ENCODE measurements at regions not wholly inside any gene's neighbourhood (a gene's known extent, or its start where the extent isn't known, plus 50 kb on each side); places are given as distances from the start of the nearest gene placed in this dataset.

- no peak overlapping the region for H3K4me3 ChIP-seq
- no peak for DNase-seq
These were observed 150.8 kb downstream of the EDN1 start for GRCh38 chr6:12440981-12441380.

GRCh38 chr6:12442455-12442854, 152.3 kb downstream of the EDN1 start:
- Histone ChIP-seq H3K36me3 (ENCODE audit: low read depth) (no peaks in the 10 kb centered on the region), H3K4me3 (no peak overlapping the region), H3K4me1 (ENCODE audit: low read depth) (no peaks in the 10 kb centered on the region), H3K9me3 (no peaks in the 10 kb centered on the region)
- ATAC-seq (no peak), DNase-seq (no peak)
- intact Hi-C loops (cut with DNase I, micrococcal nuclease), result no loop called here
- no peak for TF ChIP-seq CTCF (IDR thresholded peaks at IDR 0.05)

More at GRCh38 chr6:12440981-12441380, 150.8 kb downstream of the EDN1 start:
- H3K4me1 ChIP-seq (ENCODE audit: low read depth), result no peaks in the 10 kb centered on the region
- no peaks in the 10 kb centered on the region for H3K36me3 ChIP-seq (ENCODE audit: low read depth)
- intact Hi-C loops (cut with DNase I, micrococcal nuclease), result no loop called here
- no peak for TF ChIP-seq CTCF (IDR thresholded peaks at IDR 0.05)
- ATAC-seq, result no peak
- no peaks in the 10 kb centered on the region for H3K9me3 ChIP-seq

GRCh38 chr6:12446394-12446793, 156.2 kb downstream of the EDN1 start:
- H3K9me3 ChIP-seq, result no peaks in the 10 kb centered on the region
- H3K4me3 ChIP-seq, result no peak overlapping the region
- intact Hi-C loops (cut with DNase I, micrococcal nuclease), result no loop called here
- H3K4me1 ChIP-seq (ENCODE audit: low read depth), result no peaks in the 10 kb centered on the region
- no peaks in the 10 kb centered on the region for H3K36me3 ChIP-seq (ENCODE audit: low read depth)
- DNase-seq (no peak), ATAC-seq (no peak)
- no peak for TF ChIP-seq CTCF (IDR thresholded peaks at IDR 0.05)

GRCh38 chr6:12449447-12449846, 159.3 kb downstream of the EDN1 start:
- no peaks in the 10 kb centered on the region for H3K4me1 ChIP-seq (ENCODE audit: low read depth)
- ATAC-seq (no peak), DNase-seq (no peak)
- peaks cover 8% of the 10 kb centered on the region for H3K9me3 ChIP-seq
- no peak for TF ChIP-seq CTCF (IDR thresholded peaks at IDR 0.05)
- intact Hi-C loops (cut with DNase I, micrococcal nuclease), result no loop called here
- no peaks in the 10 kb centered on the region for H3K36me3 ChIP-seq (ENCODE audit: low read depth)
- no peak overlapping the region for H3K4me3 ChIP-seq

GRCh38 chr6:12450467-12450866, 160.3 kb downstream of the EDN1 start:
- Histone ChIP-seq H3K4me1 (ENCODE audit: low read depth) (no peaks in the 10 kb centered on the region), H3K9me3 (peaks cover 8% of the 10 kb centered on the region), H3K36me3 (ENCODE audit: low read depth) (no peaks in the 10 kb centered on the region), H3K4me3 (no peak overlapping the region)
- intact Hi-C loops (cut with DNase I, micrococcal nuclease), result no loop called here
- TF ChIP-seq CTCF (IDR thresholded peaks at IDR 0.05), result no peak
- DNase-seq, result no peak
- no peak for ATAC-seq

GRCh38 chr6:12456343-12456742, 166.2 kb downstream of the EDN1 start:
- no peak for TF ChIP-seq CTCF (IDR thresholded peaks at IDR 0.05)
- Histone ChIP-seq H3K4me3 (no peak overlapping the region), H3K9me3 (peaks cover 8% of the 10 kb centered on the region), H3K4me1 (ENCODE audit: low read depth) (no peaks in the 10 kb centered on the region), H3K36me3 (ENCODE audit: low read depth) (no peaks in the 10 kb centered on the region)
- intact Hi-C loops (cut with DNase I, micrococcal nuclease), result no loop called here
- no peak for DNase-seq
- ATAC-seq, result no peak
